ENCODE measurements at regions not wholly inside any gene's neighbourhood (a gene's known extent, or its start where the extent isn't known, plus 50 kb on each side); places are given as distances from the start of the nearest gene placed in this dataset.

- TF ChIP-seq CTCF (IDR thresholded peaks at IDR 0.05): no peak
- TF ChIP-seq EP300 (IDR thresholded peaks at IDR 0.05): no peak
- TF ChIP-seq POLR2AphosphoS5 (IDR thresholded peaks at IDR 0.05): no peak
- no peak for TF ChIP-seq POLR2A (IDR thresholded peaks at IDR 0.05)
Observed at GRCh38 chr2:126303113-126303512, 352.8 kb upstream of the GYPC start.
